Lung (tissue), 11 donors: ENCODE measurements at regions not wholly inside any gene's neighbourhood (a gene's known extent, or its start where the extent isn't known, plus 50 kb on each side); places are given as distances from the start of the nearest gene placed in this dataset.

Experiments used
- ATAC-seq: fragments of 200-7000 bp; cut with Tn5 transposase; one replicate; pipeline ENCODE4 v1.9.1; 2020; ENCODE audit warnings: moderate number of reproducible peaks; ENCODE audit not compliant: insufficient read depth, low FRiP score
- DNase-seq, 3 donors: peaks; one replicate each; pipeline ENCODE4 v3.0.0-alpha.2; 2013 to 2017
- H3K27ac ChIP-seq, 2 donors: one replicate each; pipeline ENCODE4 v1.5.1; 2013; ENCODE audit warnings: mild to moderate bottlenecking in 2 of 2, moderate library complexity in 2 of 2, control low read depth in 1 of 2, inconsistent platforms in 1 of 2, low read depth in 1 of 2, low read length in 1 of 2
- H3K27me3 ChIP-seq, 3 donors: one replicate each; pipeline ENCODE4 v1.5.1; 2013; ENCODE audit warnings: low read length in 2 of 3; ENCODE audit not compliant: control insufficient read depth in 3 of 3, insufficient read depth in 3 of 3
- H3K36me3 ChIP-seq, 4 donors: one replicate each; pipeline ENCODE4 v1.5.1; 2013; ENCODE audit warnings: low read length in 4 of 4, mild to moderate bottlenecking in 1 of 4, moderate library complexity in 1 of 4; ENCODE audit not compliant: control insufficient read depth in 4 of 4, insufficient read depth in 4 of 4
- H3K4me1 ChIP-seq, 5 donors: one replicate each; pipeline ENCODE4 v1.5.1; 2013; ENCODE audit warnings: low read length in 5 of 5, mild to moderate bottlenecking in 2 of 5, moderate library complexity in 1 of 5; ENCODE audit not compliant: control insufficient read depth in 5 of 5, insufficient read depth in 5 of 5
- H3K4me3 ChIP-seq: one replicate; pipeline ENCODE4 v1.5.1; 2013; ENCODE audit warnings: mild to moderate bottlenecking, control low read depth, moderate library complexity
- H3K9ac ChIP-seq, 2 donors: one replicate each; pipeline ENCODE4 v1.5.1; 2013; ENCODE audit warnings: low read length in 2 of 2, control low read depth in 1 of 2; ENCODE audit not compliant: insufficient read depth in 1 of 2
- H3K9me3 ChIP-seq, 4 donors: one replicate each; pipeline ENCODE4 v1.5.1; 2013; ENCODE audit warnings: low read length in 3 of 4, mild to moderate bottlenecking in 1 of 4, moderate library complexity in 1 of 4; ENCODE audit not compliant: control insufficient read depth in 4 of 4, insufficient read depth in 3 of 4
- WGBS, 2 donors: extraction: QIAGEN DNeasy Blood & Tissue Kit; methylation state at CpG; one replicate each; pipeline ENCODE4 v1.1.7; 2013; 5-methylcytosine and 5-hydroxymethylcytosine counted together
- TF ChIP-seq, protein P1 (sequence below): IDR thresholded peaks from 2 replicates; pipeline ENCODE4 v1.5.1; 2012; ENCODE audit warnings: mild to moderate bottlenecking; ENCODE audit errors: control extremely low read depth, extremely low read depth
- donor health status: control.
- donor health status: control.
- donor health status: Bipolar disorder and iron deficiency.
- donor health status: healthy.
- donor health status: DM: yes; HTN: yes; CAD: no.

- DNase-seq (no peak), ATAC-seq (no peak)
- Histone ChIP-seq H3K27me3 (peaks cover 0 to 3% (median 0%) of the 10 kb centered on the region in 3 donors), H3K36me3 (no peaks in the 10 kb centered on the region), H3K9ac (no peak overlapping the region), H3K27ac (no peak overlapping the region), H3K4me1 (no peaks in the 10 kb centered on the region), H3K9me3 (no peaks in the 10 kb centered on the region), H3K4me3 (no peak overlapping the region)
- 76 to 84% methylated on average over 5 of the region's 5 CpGs for WGBS, 2 donors
- TF ChIP-seq, protein P1, sequence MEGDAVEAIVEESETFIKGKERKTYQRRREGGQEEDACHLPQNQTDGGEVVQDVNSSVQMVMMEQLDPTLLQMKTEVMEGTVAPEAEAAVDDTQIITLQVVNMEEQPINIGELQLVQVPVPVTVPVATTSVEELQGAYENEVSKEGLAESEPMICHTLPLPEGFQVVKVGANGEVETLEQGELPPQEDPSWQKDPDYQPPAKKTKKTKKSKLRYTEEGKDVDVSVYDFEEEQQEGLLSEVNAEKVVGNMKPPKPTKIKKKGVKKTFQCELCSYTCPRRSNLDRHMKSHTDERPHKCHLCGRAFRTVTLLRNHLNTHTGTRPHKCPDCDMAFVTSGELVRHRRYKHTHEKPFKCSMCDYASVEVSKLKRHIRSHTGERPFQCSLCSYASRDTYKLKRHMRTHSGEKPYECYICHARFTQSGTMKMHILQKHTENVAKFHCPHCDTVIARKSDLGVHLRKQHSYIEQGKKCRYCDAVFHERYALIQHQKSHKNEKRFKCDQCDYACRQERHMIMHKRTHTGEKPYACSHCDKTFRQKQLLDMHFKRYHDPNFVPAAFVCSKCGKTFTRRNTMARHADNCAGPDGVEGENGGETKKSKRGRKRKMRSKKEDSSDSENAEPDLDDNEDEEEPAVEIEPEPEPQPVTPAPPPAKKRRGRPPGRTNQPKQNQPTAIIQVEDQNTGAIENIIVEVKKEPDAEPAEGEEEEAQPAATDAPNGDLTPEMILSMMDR = no peak
Observed at GRCh38 chr1:62988867-62989266, 204.9 kb downstream of the ATG4C start.

- Histone ChIP-seq H3K9ac (no peak overlapping the region), H3K27ac (no peak overlapping the region), H3K27me3 (peaks cover 0 to 3% (median 0%) of the 10 kb centered on the region in 3 donors), H3K4me3 (no peak overlapping the region), H3K36me3 (no peaks in the 10 kb centered on the region), H3K4me1 (no peaks in the 10 kb centered on the region), H3K9me3 (no peaks in the 10 kb centered on the region)
- TF ChIP-seq, protein P1 = no peak
- ATAC-seq (no peak), DNase-seq (no peak)
- WGBS, 2 donors = 85 to 88% methylated on average over 5 of the region's 5 CpGs
Observed at GRCh38 chr1:62989497-62989896, 205.6 kb downstream of the ATG4C start.

DNA sequence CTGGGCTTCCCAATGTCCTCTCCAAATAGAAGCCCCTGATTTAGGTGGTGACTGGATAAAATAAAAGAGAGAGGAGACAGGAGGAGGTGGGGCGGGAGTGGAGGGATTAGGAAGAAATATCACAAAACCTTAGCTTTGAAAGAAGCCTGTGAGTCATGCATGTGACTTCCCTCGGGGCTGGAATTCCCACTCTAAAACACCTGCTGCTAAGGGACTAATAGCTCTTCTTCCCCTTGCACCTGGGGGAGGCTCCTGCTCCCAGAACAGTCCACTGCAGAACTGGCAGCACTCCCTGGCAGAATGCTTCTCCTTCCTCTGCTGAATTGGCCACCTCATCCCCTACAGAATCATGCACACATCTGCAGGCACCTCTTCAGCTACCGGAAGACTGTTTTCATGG, 207.2 kb downstream of the ATG4C start:
- peaks cover 0 to 3% (median 0%) of the 10 kb centered on the region in 3 donors for H3K27me3 ChIP-seq
- no peak for ATAC-seq
- H3K9ac ChIP-seq = no peak overlapping the region
- DNase-seq = no peak
- no peak overlapping the region for H3K4me3 ChIP-seq
- WGBS, 2 donors = 67 to 77% methylated on average over 3 of the region's 3 CpGs
- no peaks in the 10 kb centered on the region for H3K9me3 ChIP-seq
- H3K36me3 ChIP-seq = no peaks in the 10 kb centered on the region
- no peak overlapping the region for H3K27ac ChIP-seq
- no peaks in the 10 kb centered on the region for H3K4me1 ChIP-seq
- TF ChIP-seq, protein P1 = no peak

GRCh38 chr1:62993844-62994243, 209.9 kb downstream of the ATG4C start:
- ATAC-seq = no peak
- Histone ChIP-seq H3K27me3 (peaks cover 0 to 5% (median 0%) of the 10 kb centered on the region in 3 donors), H3K4me3 (no peak overlapping the region), H3K9ac (no peak overlapping the region), H3K4me1 (no peaks in the 10 kb centered on the region), H3K9me3 (no peaks in the 10 kb centered on the region), H3K36me3 (no peaks in the 10 kb centered on the region), H3K27ac (no peak overlapping the region)
- TF ChIP-seq, protein P1 = no peak
- 35 to 43% methylated on average over 5 of the region's 5 CpGs for WGBS, 2 donors
- DNase-seq = no peak
